ENCODE measurements at regions not wholly inside any gene's neighbourhood (a gene's known extent, or its start where the extent isn't known, plus 50 kb on each side); places are given as distances from the start of the nearest gene placed in this dataset.

- Histone ChIP-seq H3K4me1 (replicated peaks in 1 of 2; ENCODE audit: control insufficient read depth in 2 of 2, insufficient read depth in 2 of 2, low read length in 2 of 2) (peaks cover 23 to 33% of the 10 kb centered on the region in 2 experiments), H3K9ac (ENCODE audit: insufficient read depth in 1 of 2, low read depth in 2 of 2, low read length in 2 of 2) (peak overlapping the region in 1 of 2 experiments; percentile 21; a peak in 1 of 4 replicates), H3K4me2 (ENCODE audit: insufficient read depth, low read length) (peak overlapping the region; percentile 42), H3K79me2 (ENCODE audit: control insufficient read depth, insufficient read depth, low read length) (no peaks in the 10 kb centered on the region), H3K27me3 (ENCODE audit: control insufficient read depth in 2 of 2, insufficient read depth in 2 of 2, low read length in 2 of 2) (no peaks in the 10 kb centered on the region), H3K9me1 (ENCODE audit: control insufficient read depth, insufficient read depth, low read length) (no peaks in the 10 kb centered on the region), H2AFZ (ENCODE audit: low read depth, low read length) (peak overlapping the region; percentile 73), H3K4me3 (no peak overlapping the region), H3K27ac (ENCODE audit: extremely low read depth, low read depth, low read length) (peak overlapping the region; percentile 35), H4K20me1 (replicated peaks; ENCODE audit: control insufficient read depth, insufficient read depth, low read length) (no peaks in the 10 kb centered on the region), H3K36me3 (ENCODE audit: control insufficient read depth, insufficient read depth, low read length) (no peaks in the 10 kb centered on the region), H3K9me3 (replicated peaks; ENCODE audit: control insufficient read depth, insufficient read depth, low read depth, low read length) (no peaks in the 10 kb centered on the region)
- DNase-seq (ENCODE audit: extremely low read depth in 1 of 4, low spot score in 3 of 4) (peak in 2 of 4 experiments; percentile 33 to 64), FAIRE-seq (peak; percentile 72), ATAC-seq (peak; percentile 43)
- in situ Hi-C loops (cut with MboI): no loop called here
- intact Hi-C loops (cut with micrococcal nuclease): no loop called here
- ChIA-PET CTCF (ENCODE audit: low intra/inter-chr PET ratio) (no interaction called here), POLR2A (interaction anchor here (0.7 to 1.5 kb wide), 7 partner anchors 9 to 232 kb away, joined by 3 to 10 read pairs (median 4); no protein-coding TSS in a partner anchor)
- WGBS (ENCODE audit: insufficient coverage, low coverage, missing lambda C conversion rate): 11% methylated on average over 8 of the region's 8 CpGs
- no TSS peak for BruUV-seq (replicated peaks)
- TF ChIP-seq ZKSCAN3 (CRISPR knock-in tag; IDR thresholded peaks at IDR 0.05): no peak
- TF ChIP-seq SIRT6 (IDR thresholded peaks at IDR 0.05; ENCODE audit: low read depth, low read length): no peak
- no peak for TF ChIP-seq SP2 (IDR thresholded peaks at IDR 0.05; ENCODE audit: extremely low read depth, low read depth, low read length, poor library complexity, severe bottlenecking)
- no peak for TF ChIP-seq TEAD2 (tag; IDR thresholded peaks at IDR 0.05)
- TF ChIP-seq JUNB (CRISPR knock-in tag; conservative IDR thresholded peaks at IDR 0.05): no peak
- TF ChIP-seq, protein P1, sequence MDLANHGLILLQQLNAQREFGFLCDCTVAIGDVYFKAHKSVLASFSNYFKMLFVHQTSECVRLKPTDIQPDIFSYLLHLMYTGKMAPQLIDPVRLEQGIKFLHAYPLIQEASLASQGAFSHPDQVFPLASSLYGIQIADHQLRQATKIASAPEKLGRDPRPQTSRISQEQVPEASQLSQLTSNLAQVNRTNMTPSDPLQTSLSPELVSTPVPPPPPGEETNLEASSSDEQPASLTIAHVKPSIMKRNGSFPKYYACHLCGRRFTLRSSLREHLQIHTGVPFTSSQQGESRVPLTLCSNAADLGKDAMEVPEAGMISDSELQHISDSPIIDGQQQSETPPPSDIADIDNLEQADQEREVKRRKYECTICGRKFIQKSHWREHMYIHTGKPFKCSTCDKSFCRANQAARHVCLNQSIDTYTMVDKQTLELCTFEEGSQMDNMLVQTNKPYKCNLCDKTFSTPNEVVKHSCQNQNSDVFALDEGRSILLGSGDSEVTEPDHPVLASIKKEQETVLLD (IDR thresholded peaks at IDR 0.05): peak; percentile 42; the same call in 1 of the 2 replicates
- TF ChIP-seq CXXC5 (CRISPR knock-in tag; IDR thresholded peaks at IDR 0.05): peak; percentile 59
- TF ChIP-seq ATF7 (IDR thresholded peaks at IDR 0.05): peak; percentile 39; the same call in 1 of the 2 replicates
- TF ChIP-seq BRCA1 (IDR thresholded peaks at IDR 0.05): no peak
- TF ChIP-seq BRCA1 (CRISPR knock-in tag; IDR thresholded peaks at IDR 0.05): no peak
- no peak for TF ChIP-seq USF2 (CRISPR knock-in tag; IDR thresholded peaks at IDR 0.05)
- TF ChIP-seq MECOM (CRISPR knock-in tag; IDR thresholded peaks at IDR 0.05): 0 out of 2 replicates have a peak, but pooled peaks have one; percentile 51
- no peak for TF ChIP-seq MCM2 (IDR thresholded peaks at IDR 0.05; ENCODE audit: low read depth)
- TF ChIP-seq U2AF1 (optimal IDR thresholded peaks at IDR 0.05; ENCODE audit: low read depth, low read length): no peak
- TF ChIP-seq, protein P2, sequence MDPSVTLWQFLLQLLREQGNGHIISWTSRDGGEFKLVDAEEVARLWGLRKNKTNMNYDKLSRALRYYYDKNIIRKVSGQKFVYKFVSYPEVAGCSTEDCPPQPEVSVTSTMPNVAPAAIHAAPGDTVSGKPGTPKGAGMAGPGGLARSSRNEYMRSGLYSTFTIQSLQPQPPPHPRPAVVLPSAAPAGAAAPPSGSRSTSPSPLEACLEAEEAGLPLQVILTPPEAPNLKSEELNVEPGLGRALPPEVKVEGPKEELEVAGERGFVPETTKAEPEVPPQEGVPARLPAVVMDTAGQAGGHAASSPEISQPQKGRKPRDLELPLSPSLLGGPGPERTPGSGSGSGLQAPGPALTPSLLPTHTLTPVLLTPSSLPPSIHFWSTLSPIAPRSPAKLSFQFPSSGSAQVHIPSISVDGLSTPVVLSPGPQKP (CRISPR knock-in tag; IDR thresholded peaks at IDR 0.05): no peak
- no peak for TF ChIP-seq TAF9B (IDR thresholded peaks at IDR 0.05; ENCODE audit: partially characterized antibody)
- no peak for TF ChIP-seq ZNF174 (CRISPR knock-in tag; IDR thresholded peaks at IDR 0.05)
- TF ChIP-seq NEUROD1 (IDR thresholded peaks at IDR 0.05; ENCODE audit: borderline replicate concordance, low read depth, low read length, partially characterized antibody): no peak
Measured at GRCh38 chr3:139121513-139122220, 77.0 kb upstream of the PRR23C start.
